ENCODE measurements at regions not wholly inside any gene's neighbourhood (a gene's known extent, or its start where the extent isn't known, plus 50 kb on each side); places are given as distances from the start of the nearest gene placed in this dataset.

- no peak overlapping the region for H3K27ac Mint-ChIP-seq
- intact Hi-C loops (cut with micrococcal nuclease): no loop called here
- H3K27me3 Mint-ChIP-seq: peaks cover 4% of the 10 kb centered on the region
- TF ChIP-seq, protein P1, sequence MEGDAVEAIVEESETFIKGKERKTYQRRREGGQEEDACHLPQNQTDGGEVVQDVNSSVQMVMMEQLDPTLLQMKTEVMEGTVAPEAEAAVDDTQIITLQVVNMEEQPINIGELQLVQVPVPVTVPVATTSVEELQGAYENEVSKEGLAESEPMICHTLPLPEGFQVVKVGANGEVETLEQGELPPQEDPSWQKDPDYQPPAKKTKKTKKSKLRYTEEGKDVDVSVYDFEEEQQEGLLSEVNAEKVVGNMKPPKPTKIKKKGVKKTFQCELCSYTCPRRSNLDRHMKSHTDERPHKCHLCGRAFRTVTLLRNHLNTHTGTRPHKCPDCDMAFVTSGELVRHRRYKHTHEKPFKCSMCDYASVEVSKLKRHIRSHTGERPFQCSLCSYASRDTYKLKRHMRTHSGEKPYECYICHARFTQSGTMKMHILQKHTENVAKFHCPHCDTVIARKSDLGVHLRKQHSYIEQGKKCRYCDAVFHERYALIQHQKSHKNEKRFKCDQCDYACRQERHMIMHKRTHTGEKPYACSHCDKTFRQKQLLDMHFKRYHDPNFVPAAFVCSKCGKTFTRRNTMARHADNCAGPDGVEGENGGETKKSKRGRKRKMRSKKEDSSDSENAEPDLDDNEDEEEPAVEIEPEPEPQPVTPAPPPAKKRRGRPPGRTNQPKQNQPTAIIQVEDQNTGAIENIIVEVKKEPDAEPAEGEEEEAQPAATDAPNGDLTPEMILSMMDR (IDR thresholded peaks at IDR 0.05): no peak
- DNase-seq (no peak), ATAC-seq (ENCODE audit: low read depth) (no peak)
- no peaks in the 10 kb centered on the region for H3K9me3 Mint-ChIP-seq
- H3K36me3 Mint-ChIP-seq (ENCODE audit: low read depth): no peaks in the 10 kb centered on the region
- CTCF ChIA-PET: interaction anchor here (0.6 kb wide), 1 partner anchor 130 kb away, joined by 4 read pairs; no protein-coding TSS in a partner anchor
- POLR2A ChIA-PET: no interaction called here
- H3K4me1 Mint-ChIP-seq: no peaks in the 10 kb centered on the region
- no peak overlapping the region for H3K4me3 Mint-ChIP-seq
Observed at GRCh38 chr11:130587658-130588057, 139.2 kb downstream of the ADAMTS15 start.

GRCh38 chr11:130588471-130588870 lies 140.0 kb downstream of the ADAMTS15 start:
- Mint-ChIP-seq H3K4me1 (no peaks in the 10 kb centered on the region), H3K27ac (no peak overlapping the region), H3K4me3 (no peak overlapping the region), H3K9me3 (no peaks in the 10 kb centered on the region), H3K36me3 (ENCODE audit: low read depth) (no peaks in the 10 kb centered on the region), H3K27me3 (peaks cover 4% of the 10 kb centered on the region)
- TF ChIP-seq, protein P1 (IDR thresholded peaks at IDR 0.05): no peak
- ChIA-PET CTCF (no interaction called here), POLR2A (no interaction called here)
- ATAC-seq (ENCODE audit: low read depth): no peak
- no peak for DNase-seq
- intact Hi-C loops (cut with micrococcal nuclease): no loop called here

- intact Hi-C loops (cut with micrococcal nuclease): no loop called here
- no peaks in the 10 kb centered on the region for H3K4me1 Mint-ChIP-seq
- DNase-seq (no peak), ATAC-seq (ENCODE audit: low read depth) (no peak)
- TF ChIP-seq, protein P1 (IDR thresholded peaks at IDR 0.05): no peak
- H3K36me3 Mint-ChIP-seq (ENCODE audit: low read depth): no peaks in the 10 kb centered on the region
- ChIA-PET CTCF (no interaction called here), POLR2A (no interaction called here)
- no peaks in the 10 kb centered on the region for H3K9me3 Mint-ChIP-seq
- no peaks in the 10 kb centered on the region for H3K27me3 Mint-ChIP-seq
- no peak overlapping the region for H3K4me3 Mint-ChIP-seq
- no peak overlapping the region for H3K27ac Mint-ChIP-seq
Observed at GRCh38 chr11:130592056-130592455, 143.6 kb downstream of the ADAMTS15 start.

DNA sequence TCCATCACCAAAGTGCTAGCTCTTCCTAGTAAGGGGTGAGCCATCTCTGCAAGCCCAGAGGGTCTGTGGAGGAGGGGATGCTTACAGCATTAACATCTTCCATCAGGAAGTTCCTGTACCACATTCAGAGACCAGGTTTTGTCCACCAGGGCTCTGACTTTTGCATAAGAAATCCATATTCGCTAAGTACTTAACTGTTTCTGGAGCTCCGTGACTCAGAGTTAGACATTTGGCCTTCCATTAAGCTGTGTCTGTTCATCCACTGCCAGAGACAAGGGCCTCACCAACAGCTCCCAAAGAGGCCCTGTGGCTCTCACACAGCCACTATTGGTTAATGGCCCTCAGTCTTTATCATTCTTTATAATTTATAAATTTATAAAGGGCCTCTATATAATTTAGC lies 144.6 kb downstream of the ADAMTS15 start:
- Mint-ChIP-seq H3K27me3 (no peaks in the 10 kb centered on the region), H3K9me3 (no peaks in the 10 kb centered on the region), H3K36me3 (ENCODE audit: low read depth) (no peaks in the 10 kb centered on the region), H3K27ac (no peak overlapping the region), H3K4me1 (no peaks in the 10 kb centered on the region), H3K4me3 (no peak overlapping the region)
- CTCF ChIA-PET: no interaction called here
- intact Hi-C loops (cut with micrococcal nuclease): no loop called here
- POLR2A ChIA-PET: no interaction called here
- TF ChIP-seq, protein P1 (IDR thresholded peaks at IDR 0.05): no peak
- DNase-seq (no peak), ATAC-seq (ENCODE audit: low read depth) (no peak)

GRCh38 chr11:130598433-130598832 lies 150.0 kb downstream of the ADAMTS15 start:
- H3K4me1 Mint-ChIP-seq: no peaks in the 10 kb centered on the region
- ATAC-seq (ENCODE audit: low read depth): no peak
- TF ChIP-seq, protein P1 (IDR thresholded peaks at IDR 0.05): no peak
- no peaks in the 10 kb centered on the region for H3K36me3 Mint-ChIP-seq (ENCODE audit: low read depth)
- H3K4me3 Mint-ChIP-seq: no peak overlapping the region
- H3K9me3 Mint-ChIP-seq: no peaks in the 10 kb centered on the region
- intact Hi-C loops (cut with micrococcal nuclease): no loop called here
- POLR2A ChIA-PET: no interaction called here
- no peaks in the 10 kb centered on the region for H3K27me3 Mint-ChIP-seq
- CTCF ChIA-PET: no interaction called here
- H3K27ac Mint-ChIP-seq: no peak overlapping the region
- no peak for DNase-seq

Measured in activated B cell treated with CpG ODN at 0.5 μM for 24 hours (primary cell).